H9 (cell line): ENCODE measurements at regions not wholly inside any gene's neighbourhood (a gene's known extent, or its start where the extent isn't known, plus 50 kb on each side); places are given as distances from the start of the nearest gene placed in this dataset.

Experiments
- DNase-seq: peaks from one replicate; pipeline ENCODE4 v3.0.0-alpha.2; 2017
- H2AFZ ChIP-seq: one replicate; pipeline ENCODE4 v1.6.1; 2013; ENCODE audit warnings: mild to moderate bottlenecking, low read length, control low read depth, moderate library complexity
- H2AK5ac ChIP-seq: 2 replicates; pipeline ENCODE4 v1.6.1; 2013; ENCODE audit warnings: low read length, control low read depth, mixed read lengths; ENCODE audit not compliant: insufficient read length
- H2BK120ac ChIP-seq: one replicate; pipeline ENCODE4 v1.6.1; 2013; ENCODE audit warnings: low read depth, mild to moderate bottlenecking, low read length, control low read depth, inconsistent platforms; ENCODE audit not compliant: poor library complexity, severe bottlenecking
- H2BK12ac ChIP-seq: 2 replicates; pipeline ENCODE4 v1.6.1; 2013; ENCODE audit warnings: low read length, control low read depth, mixed read lengths, low read depth; ENCODE audit not compliant: insufficient read length
- H2BK15ac ChIP-seq: 2 replicates; pipeline ENCODE4 v1.6.1; 2013; ENCODE audit warnings: low read depth, low read length, control low read depth
- H2BK20ac ChIP-seq: one replicate; pipeline ENCODE4 v1.6.1; 2013; ENCODE audit warnings: low read depth, mild to moderate bottlenecking, low read length, control low read depth, inconsistent platforms; ENCODE audit not compliant: poor library complexity, severe bottlenecking
- H2BK5ac ChIP-seq: 2 replicates; pipeline ENCODE4 v1.6.1; 2013; ENCODE audit warnings: low read length, control low read depth, mixed read lengths; ENCODE audit not compliant: insufficient read length
- H3K14ac ChIP-seq: 2 replicates; pipeline ENCODE4 v1.6.1; 2013; ENCODE audit warnings: low read length, control low read depth; ENCODE audit not compliant: insufficient read depth
- H3K18ac ChIP-seq: 2 replicates; pipeline ENCODE4 v1.6.1; 2013; ENCODE audit warnings: low read depth, mild to moderate bottlenecking, mixed read lengths, low read length, control low read depth; ENCODE audit not compliant: insufficient read length
- H3K23ac ChIP-seq: 2 replicates; pipeline ENCODE4 v1.6.1; 2013; ENCODE audit warnings: low read length, control low read depth, mixed read lengths, low read depth; ENCODE audit not compliant: insufficient read length
- H3K23me2 ChIP-seq: 2 replicates; pipeline ENCODE4 v1.6.1; 2013; ENCODE audit warnings: low read depth, mild to moderate bottlenecking, mixed read lengths, low read length, control low read depth; ENCODE audit not compliant: insufficient read length, poor library complexity, severe bottlenecking
- H3K27ac ChIP-seq: 2 replicates; pipeline ENCODE4 v1.5.1; 2013; ENCODE audit warnings: low read length, control low read depth, mixed read lengths, low read depth; ENCODE audit not compliant: insufficient read length
- H3K27me3 ChIP-seq: 2 replicates; pipeline ENCODE4 v1.6.1; 2013; ENCODE audit warnings: low read length, control low read depth, inconsistent platforms; ENCODE audit not compliant: insufficient read depth
- H3K4ac ChIP-seq: 2 replicates; pipeline ENCODE4 v1.6.1; 2013; ENCODE audit warnings: low read depth, mild to moderate bottlenecking, control low read depth, inconsistent platforms, low read length, moderate library complexity
- H3K4me1 ChIP-seq: 2 replicates; pipeline ENCODE4 v1.6.1; 2013; ENCODE audit warnings: low read length, control low read depth, inconsistent platforms; ENCODE audit not compliant: insufficient read depth
- H3K4me2 ChIP-seq: 2 replicates; pipeline ENCODE4 v1.6.1; 2013; ENCODE audit warnings: low read length, control low read depth, mixed read lengths; ENCODE audit not compliant: insufficient read length, insufficient read depth
- H3K56ac ChIP-seq: 2 replicates; pipeline ENCODE4 v1.6.1; 2013; ENCODE audit warnings: low read depth, mild to moderate bottlenecking, mixed read lengths, low read length, control low read depth; ENCODE audit not compliant: insufficient read length
- H3K79me1 ChIP-seq: 2 replicates; pipeline ENCODE4 v1.6.1; 2013; ENCODE audit warnings: low read depth, mild to moderate bottlenecking, moderate library complexity, low read length, control low read depth, inconsistent platforms; ENCODE audit not compliant: insufficient read depth, poor library complexity, severe bottlenecking
- H3K79me2 ChIP-seq: 2 replicates; pipeline ENCODE4 v1.6.1; 2013; ENCODE audit warnings: low read length, control low read depth, inconsistent platforms; ENCODE audit not compliant: insufficient read depth
- H3K9ac ChIP-seq: 2 replicates; pipeline ENCODE4 v1.6.1; 2013; ENCODE audit warnings: low read length, control low read depth, mixed read lengths; ENCODE audit not compliant: insufficient read length; ENCODE audit errors: extremely low read depth
- H3K9me3 ChIP-seq: one replicate; pipeline ENCODE4 v1.6.1; 2013; ENCODE audit warnings: low read depth, low read length, inconsistent platforms; ENCODE audit not compliant: control insufficient read depth
- H3T11ph ChIP-seq: one replicate; pipeline ENCODE4 v1.6.1; 2013; ENCODE audit warnings: mild to moderate bottlenecking, low read length, control low read depth, inconsistent platforms
- H4K20me1 ChIP-seq: one replicate; pipeline ENCODE4 v1.6.1; 2013; ENCODE audit not compliant: control insufficient read depth, insufficient read length, insufficient read depth
- H4K5ac ChIP-seq: 2 replicates; pipeline ENCODE4 v1.6.1; 2013; ENCODE audit warnings: low read depth, mild to moderate bottlenecking, mixed read lengths, low read length, control low read depth; ENCODE audit not compliant: insufficient read length
- H4K8ac ChIP-seq: replicated peaks from 2 replicates; pipeline ENCODE4 v1.6.1; 2013; ENCODE audit warnings: low read length, control low read depth, mixed read lengths, low read depth; ENCODE audit not compliant: insufficient read length
- H4K91ac ChIP-seq: 2 replicates; pipeline ENCODE4 v1.6.1; 2013; ENCODE audit warnings: low read depth, mild to moderate bottlenecking, moderate library complexity, mixed read lengths, low read length, control low read depth; ENCODE audit not compliant: insufficient read length
- H3K27ac Mint-ChIP-seq, 3 experiments: 2 replicates in 2 of 3; 3 replicates in 1 of 3; pipeline ENCODE4 v1.8.0; 2020 to 2021; ENCODE audit warnings: mixed read lengths in 3 of 3, mild to moderate bottlenecking in 1 of 3, moderate library complexity in 1 of 3
- H3K27me3 Mint-ChIP-seq: 2 replicates; pipeline ENCODE4 v1.8.0; 2021; ENCODE audit warnings: low read depth, mild to moderate bottlenecking, moderate library complexity, mixed read lengths
- H3K36me3 Mint-ChIP-seq, 3 experiments: 2 replicates in 2 of 3; 3 replicates in 1 of 3; pipeline ENCODE4 v1.8.0; 2020 to 2021; ENCODE audit warnings: low read depth in 3 of 3, mixed read lengths in 3 of 3; ENCODE audit not compliant: insufficient read depth in 1 of 3
- H3K4me1 Mint-ChIP-seq, 2 experiments: 2 replicates each; pipeline ENCODE4 v1.8.0; 2020; ENCODE audit warnings: mixed read lengths in 2 of 2
- H3K4me3 Mint-ChIP-seq, 2 experiments: 2 replicates in 1 of 2; 3 replicates in 1 of 2; pipeline ENCODE4 v1.8.0; 2020 to 2021; ENCODE audit warnings: mild to moderate bottlenecking in 2 of 2, mixed read lengths in 2 of 2, moderate library complexity in 1 of 2
- H3K9me3 Mint-ChIP-seq, 2 experiments: 2 replicates in 1 of 2; 3 replicates in 1 of 2; pipeline ENCODE4 v1.8.0; 2020; ENCODE audit warnings: mild to moderate bottlenecking in 2 of 2, mixed read lengths in 2 of 2, moderate library complexity in 1 of 2
- WGBS: extraction: QIAGEN DNeasy Blood & Tissue Kit; methylation state at CpG from one replicate; pipeline ENCODE4 v1.1.7; 2013; ENCODE audit warnings: missing lambda C conversion rate, low lambda C conversion rate, mixed read lengths; ENCODE audit not compliant: insufficient read length; ENCODE audit errors: extremely low coverage; 5-methylcytosine and 5-hydroxymethylcytosine counted together
- TF ChIP-seq, protein P1 (sequence below): fragments of 200-600 bp; sonication (generic); conservative IDR thresholded peaks from 3 replicates; pipeline ENCODE4 v1.8.0; 2021; ENCODE audit warnings: antibody characterized with exemption, mild to moderate bottlenecking

DNA sequence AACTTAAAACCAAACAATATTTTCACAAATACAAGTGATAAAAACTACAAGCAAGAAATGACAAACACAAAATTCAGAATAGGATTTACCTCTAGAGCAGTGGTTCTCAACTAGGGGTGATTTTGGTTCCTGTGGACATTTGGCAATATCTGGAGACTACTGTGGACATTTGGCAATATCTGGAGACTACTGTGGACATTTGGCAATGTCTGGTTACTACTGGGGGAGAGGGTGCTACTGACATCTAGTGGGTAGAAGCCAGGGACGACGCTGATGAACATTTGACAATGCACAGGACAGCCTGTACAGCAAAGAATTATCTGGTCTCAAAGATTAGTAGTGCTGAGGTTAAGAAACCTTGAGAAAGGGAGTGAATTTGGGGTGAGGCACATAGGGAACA is 169.8 kb downstream of the CLCN4 start:
- Histone ChIP-seq H3K56ac (no peak overlapping the region), H2BK12ac (no peak overlapping the region), H3K14ac (no peak overlapping the region), H3K79me1 (no peaks in the 10 kb centered on the region), H3K9ac (no peak overlapping the region), H4K20me1 (no peaks in the 10 kb centered on the region), H3T11ph (no peak overlapping the region), H3K18ac (no peak overlapping the region), H4K8ac (no peak overlapping the region), H2BK120ac (no peak overlapping the region), H2BK20ac (no peak overlapping the region), H2AK5ac (no peak overlapping the region), H3K27ac (no peak overlapping the region), H2BK15ac (no peak overlapping the region), H3K4me1 (no peaks in the 10 kb centered on the region), H3K27me3 (no peaks in the 10 kb centered on the region), H3K4me2 (no peak overlapping the region), H4K91ac (no peak overlapping the region), H3K79me2 (no peaks in the 10 kb centered on the region), H3K23ac (no peak overlapping the region), H3K4ac (no peak overlapping the region), H3K23me2 (no peaks in the 10 kb centered on the region), H2AFZ (no peak overlapping the region), H4K5ac (no peak overlapping the region), H3K9me3 (no peaks in the 10 kb centered on the region), H2BK5ac (no peak overlapping the region)
- DNase-seq: no peak
- Mint-ChIP-seq H3K36me3 (peaks cover 0 to 3% (median 0%) of the 10 kb centered on the region in 3 experiments; a peak in 2 of 7 replicates), H3K27ac (no peak overlapping the region; a peak in 1 of 7 replicates), H3K27me3 (peaks cover 6% of the 10 kb centered on the region; the same call in 1 of the 2 replicates), H3K9me3 (peaks cover 52 to 59% of the 10 kb centered on the region in 2 experiments), H3K4me1 (peaks cover 0 to 3% of the 10 kb centered on the region in 2 experiments; a peak in 1 of 4 replicates), H3K4me3 (no peak overlapping the region)
- TF ChIP-seq, protein P1, sequence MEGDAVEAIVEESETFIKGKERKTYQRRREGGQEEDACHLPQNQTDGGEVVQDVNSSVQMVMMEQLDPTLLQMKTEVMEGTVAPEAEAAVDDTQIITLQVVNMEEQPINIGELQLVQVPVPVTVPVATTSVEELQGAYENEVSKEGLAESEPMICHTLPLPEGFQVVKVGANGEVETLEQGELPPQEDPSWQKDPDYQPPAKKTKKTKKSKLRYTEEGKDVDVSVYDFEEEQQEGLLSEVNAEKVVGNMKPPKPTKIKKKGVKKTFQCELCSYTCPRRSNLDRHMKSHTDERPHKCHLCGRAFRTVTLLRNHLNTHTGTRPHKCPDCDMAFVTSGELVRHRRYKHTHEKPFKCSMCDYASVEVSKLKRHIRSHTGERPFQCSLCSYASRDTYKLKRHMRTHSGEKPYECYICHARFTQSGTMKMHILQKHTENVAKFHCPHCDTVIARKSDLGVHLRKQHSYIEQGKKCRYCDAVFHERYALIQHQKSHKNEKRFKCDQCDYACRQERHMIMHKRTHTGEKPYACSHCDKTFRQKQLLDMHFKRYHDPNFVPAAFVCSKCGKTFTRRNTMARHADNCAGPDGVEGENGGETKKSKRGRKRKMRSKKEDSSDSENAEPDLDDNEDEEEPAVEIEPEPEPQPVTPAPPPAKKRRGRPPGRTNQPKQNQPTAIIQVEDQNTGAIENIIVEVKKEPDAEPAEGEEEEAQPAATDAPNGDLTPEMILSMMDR: 0 out of 3 replicates have a peak, but pooled peaks have one; percentile 23
- WGBS: no CpG with 5 or more reads among the region's 2 CpGs
